HEK293 (cell line): ENCODE measurements at regions not wholly inside any gene's neighbourhood (a gene's known extent, or its start where the extent isn't known, plus 50 kb on each side); places are given as distances from the start of the nearest gene placed in this dataset.

Experiments
- CTCF ChIA-PET: fragments of 350-600 bp; formaldehyde crosslinking; extraction: SDS; loops from one replicate; lab custom pipeline; 2021; ENCODE audit warnings: antibody characterized with exemption; lab: Yijun Ruan, JAX
- POLR2A ChIA-PET: fragments of 300-600 bp; formaldehyde crosslinking; extraction: SDS; loops from one replicate; lab custom pipeline; 2020; ENCODE audit warnings: antibody characterized with exemption, inconsistent platforms; lab: Yijun Ruan, JAX
- H3K27ac ChIP-seq: fragments of 200-500 bp; sonication (Bioruptor generic); 2 replicates; pipeline ENCODE4 v1.5.1; 2014; ENCODE audit warnings: low read depth, low read length, control low read depth, inconsistent platforms; ENCODE audit errors: extremely low read depth
- H3K36me3 ChIP-seq, 2 experiments: fragments of 200-500 bp in 1 of 2; sonication (Bioruptor generic) in 1 of 2; 1 replicate in 1 of 2; 2 replicates in 1 of 2; pipeline ENCODE4 v1.5.1; 2014 to 2017; ENCODE audit warnings: inconsistent platforms in 2 of 2, low read length in 2 of 2; ENCODE audit not compliant: control insufficient read depth in 2 of 2, insufficient read depth in 1 of 2
- H3K4me1 ChIP-seq: fragments of 200-500 bp; sonication (Bioruptor generic); 2 replicates; pipeline ENCODE4 v1.5.1; 2014; ENCODE audit warnings: mild to moderate bottlenecking, low read length, inconsistent platforms; ENCODE audit not compliant: control insufficient read depth, insufficient read depth
- H3K4me3 ChIP-seq: 2 replicates; pipeline ENCODE4 v1.5.1; 2011; ENCODE audit warnings: low read depth, mild to moderate bottlenecking, control low read depth, low read length, moderate library complexity
- H3K9me3 ChIP-seq: fragments of 200-500 bp; sonication (Bioruptor generic); 2 replicates; pipeline ENCODE4 v1.5.1; 2014; ENCODE audit warnings: low read depth, low read length, inconsistent platforms; ENCODE audit not compliant: control insufficient read depth, insufficient read depth
- ATF2 ChIP-seq: fragments of 450-650 bp; formaldehyde crosslinking; IDR thresholded peaks from 2 replicates; pipeline ENCODE4 v1.5.1; 2016; ENCODE audit warnings: missing biosample characterization, missing genetic modification characterization, low read depth
- FEZF1 ChIP-seq: fragments of 450-650 bp; formaldehyde crosslinking; IDR thresholded peaks from 2 replicates; pipeline ENCODE4 v1.5.1; 2016; ENCODE audit warnings: missing biosample characterization, missing genetic modification characterization
- GLIS2 ChIP-seq: fragments of 450-650 bp; formaldehyde crosslinking; IDR thresholded peaks from 2 replicates; pipeline ENCODE4 v1.5.1; 2016; ENCODE audit warnings: missing biosample characterization, missing genetic modification characterization
- KLF1 ChIP-seq: fragments of 450-650 bp; formaldehyde crosslinking; IDR thresholded peaks from 2 replicates; pipeline ENCODE4 v1.5.1; 2016; ENCODE audit warnings: missing biosample characterization, missing genetic modification characterization
- KLF7 ChIP-seq: fragments of 450-650 bp; formaldehyde crosslinking; IDR thresholded peaks from 2 replicates; pipeline ENCODE4 v1.5.1; 2016; ENCODE audit warnings: missing biosample characterization, missing genetic modification characterization, borderline replicate concordance
- SP2 ChIP-seq: fragments of 450-650 bp; formaldehyde crosslinking; IDR thresholded peaks from 2 replicates; pipeline ENCODE4 v1.5.1; 2016; ENCODE audit warnings: missing biosample characterization, missing genetic modification characterization
- SP3 ChIP-seq: fragments of 450-650 bp; formaldehyde crosslinking; IDR thresholded peaks from 2 replicates; pipeline ENCODE4 v1.5.1; 2016; ENCODE audit warnings: missing biosample characterization, missing genetic modification characterization
- YY1 ChIP-seq: fragments of 450-650 bp; formaldehyde crosslinking; IDR thresholded peaks from 2 replicates; pipeline ENCODE4 v1.5.1; 2018; ENCODE audit warnings: missing biosample characterization, missing genetic modification characterization
- ZBTB21 ChIP-seq: fragments of 450-650 bp; formaldehyde crosslinking; IDR thresholded peaks from 2 replicates; pipeline ENCODE4 v1.5.1; 2017; ENCODE audit warnings: missing biosample characterization, missing genetic modification characterization
- ZFP41 ChIP-seq: fragments of 450-650 bp; formaldehyde crosslinking; IDR thresholded peaks from 2 replicates; pipeline ENCODE4 v1.5.1; 2016; ENCODE audit warnings: missing biosample characterization, missing genetic modification characterization, borderline replicate concordance
- ZNF24 ChIP-seq: fragments of 450-650 bp; formaldehyde crosslinking; IDR thresholded peaks from 2 replicates; pipeline ENCODE4 v1.5.1; 2016; ENCODE audit warnings: missing biosample characterization, missing genetic modification characterization
- ZNF266 ChIP-seq: fragments of 450-650 bp; formaldehyde crosslinking; IDR thresholded peaks from 2 replicates; pipeline ENCODE4 v1.5.1; 2016; ENCODE audit warnings: missing biosample characterization, missing genetic modification characterization, low read depth
- ZNF292 ChIP-seq: fragments of 450-650 bp; formaldehyde crosslinking; IDR thresholded peaks from 2 replicates; pipeline ENCODE4 v1.5.1; 2016; ENCODE audit warnings: low read depth, missing biosample characterization, missing genetic modification characterization, borderline replicate concordance
- ZNF311 ChIP-seq: fragments of 450-650 bp; formaldehyde crosslinking; IDR thresholded peaks from 2 replicates; pipeline ENCODE4 v1.5.1; 2017; ENCODE audit warnings: missing biosample characterization, missing genetic modification characterization, borderline replicate concordance
- ZNF335 ChIP-seq: fragments of 450-650 bp; formaldehyde crosslinking; conservative IDR thresholded peaks from 2 replicates; pipeline ENCODE4 v1.5.1; 2016; ENCODE audit warnings: missing biosample characterization, missing genetic modification characterization
- ZNF350 ChIP-seq: fragments of 450-650 bp; formaldehyde crosslinking; IDR thresholded peaks from 2 replicates; pipeline ENCODE4 v1.5.0; 2017; ENCODE audit warnings: missing biosample characterization, mild to moderate bottlenecking, missing genetic modification characterization
- ZNF423 ChIP-seq: fragments of 450-650 bp; formaldehyde crosslinking; IDR thresholded peaks from 2 replicates; pipeline ENCODE4 v1.5.1; 2016; ENCODE audit warnings: missing biosample characterization, missing genetic modification characterization
- ZNF521 ChIP-seq: fragments of 450-650 bp; formaldehyde crosslinking; IDR thresholded peaks from 2 replicates; pipeline ENCODE4 v1.5.1; 2017; ENCODE audit warnings: missing biosample characterization, mild to moderate bottlenecking, missing genetic modification characterization
- ZNF561 ChIP-seq: fragments of 450-650 bp; IDR thresholded peaks from 2 replicates; pipeline ENCODE4 v1.5.1; 2018; ENCODE audit warnings: missing biosample characterization, missing genetic modification characterization, borderline replicate concordance
- ZNF624 ChIP-seq: fragments of 450-650 bp; formaldehyde crosslinking; IDR thresholded peaks from 2 replicates; pipeline ENCODE4 v1.5.1; 2017; ENCODE audit warnings: missing biosample characterization, missing genetic modification characterization
- ZNF626 ChIP-seq: fragments of 450-650 bp; sonication (Bioruptor Pico); formaldehyde crosslinking; IDR thresholded peaks from 2 replicates; pipeline ENCODE4 v1.5.1; 2018; ENCODE audit warnings: missing biosample characterization, missing genetic modification characterization, inconsistent platforms
- ZNF830 ChIP-seq: fragments of 450-650 bp; IDR thresholded peaks from 2 replicates; pipeline ENCODE4 v1.5.0; 2018; ENCODE audit warnings: missing biosample characterization, missing genetic modification characterization, low read depth, mild to moderate bottlenecking, moderate library complexity

- ChIA-PET POLR2A (no interaction called here), CTCF (no interaction called here)
- H3K4me1 ChIP-seq, result no peaks in the 10 kb centered on the region
- H3K9me3 ChIP-seq, result no peaks in the 10 kb centered on the region
- no peak overlapping the region for H3K27ac ChIP-seq
- TF ChIP-seq ZNF626, result no peak
- H3K4me3 ChIP-seq, result no peak overlapping the region
- H3K36me3 ChIP-seq, result no peaks in the 10 kb centered on the region
Measured at GRCh38 chr14:86003998-86004397, 474.1 kb downstream of the FLRT2 start.

- no peak for TF ChIP-seq ZNF624
- no peak for TF ChIP-seq ZNF830 (tag by site-specific recombination)
- TF ChIP-seq ZNF24 (tag by site-specific recombination), result no peak
- TF ChIP-seq FEZF1 (tag by site-specific recombination), result no peak
- no peak for TF ChIP-seq KLF1
- no peak for TF ChIP-seq SP3 (tag by site-specific recombination)
- TF ChIP-seq SP2 (tag by site-specific recombination), result no peak
- no peak for TF ChIP-seq ZNF311 (tag by site-specific recombination)
- no peak for TF ChIP-seq YY1
- no peak for TF ChIP-seq ZNF266 (tag by site-specific recombination)
- no peak for TF ChIP-seq ZNF423 (tag by site-specific recombination)
- no peak for TF ChIP-seq ZNF292 (tag by site-specific recombination)
- TF ChIP-seq ZNF335 (tag by site-specific recombination), result no peak
- no peak for TF ChIP-seq KLF7 (tag by site-specific recombination)
- TF ChIP-seq ZBTB21 (tag by site-specific recombination), result no peak
- no peak for TF ChIP-seq ZNF350
- TF ChIP-seq ZNF521 (tag by site-specific recombination), result no peak
- no peak for TF ChIP-seq ZNF561 (tag by site-specific recombination)
- TF ChIP-seq ZFP41, result no peak
- ChIA-PET CTCF (interaction anchor here (0.8 kb wide), 1 partner anchor 227 kb away, joined by 3 read pairs; no protein-coding TSS in a partner anchor), POLR2A (no interaction called here)
- no peak overlapping the region for H3K27ac ChIP-seq
- no peaks in the 10 kb centered on the region for H3K9me3 ChIP-seq
- no peaks in the 10 kb centered on the region for H3K4me1 ChIP-seq
- H3K4me3 ChIP-seq, result no peak overlapping the region
- H3K36me3 ChIP-seq, result no peaks in the 10 kb centered on the region
Measured at GRCh38 chr14:85996551-85996950, 466.6 kb downstream of the FLRT2 start.

GRCh38 chr14:85991156-85991555 lies 461.2 kb downstream of the FLRT2 start:
- Histone ChIP-seq H3K27ac (no peak overlapping the region), H3K36me3 (no peaks in the 10 kb centered on the region), H3K9me3 (no peaks in the 10 kb centered on the region), H3K4me3 (no peak overlapping the region), H3K4me1 (no peaks in the 10 kb centered on the region)
- TF ChIP-seq ZBTB21 (tag by site-specific recombination) (peak; percentile 44; the same call in 1 of the 2 replicates), GLIS2 (no peak), ATF2 (tag by site-specific recombination) (peak; percentile 11; the same call in 1 of the 2 replicates)
- ChIA-PET POLR2A (no interaction called here), CTCF (interaction anchor here (1.1 kb wide), 1 partner anchor 30 kb away, joined by 4 read pairs; no protein-coding TSS in a partner anchor)
